SKM-1 treated with dmso at 0.1 percent for 144 hours (cell line): ENCODE measurements at regions not wholly inside any gene's neighbourhood (a gene's known extent, or its start where the extent isn't known, plus 50 kb on each side); places are given as distances from the start of the nearest gene placed in this dataset.

ENCODE experiments used
- DNase-seq: peaks from one replicate; lab custom pipeline; 2025; ENCODE audit not compliant: unreplicated experiment; lab: John Stamatoyannopoulos, UW

GRCh38 chr7:46652317-46652716 is 731.2 kb upstream of the IGFBP3 start:
- DNase-seq = no peak

GRCh38 chr7:46651561-46652088 is 730.6 kb upstream of the IGFBP3 start:
- no peak for DNase-seq

GRCh38 chr7:46651070-46651469 is 730.0 kb upstream of the IGFBP3 start:
- no peak for DNase-seq

GRCh38 chr7:46649876-46650275 is 728.8 kb upstream of the IGFBP3 start:
- DNase-seq = no peak

- no peak for DNase-seq
Measured at GRCh38 chr7:46637793-46638735, 717.0 kb upstream of the IGFBP3 start.

DNA sequence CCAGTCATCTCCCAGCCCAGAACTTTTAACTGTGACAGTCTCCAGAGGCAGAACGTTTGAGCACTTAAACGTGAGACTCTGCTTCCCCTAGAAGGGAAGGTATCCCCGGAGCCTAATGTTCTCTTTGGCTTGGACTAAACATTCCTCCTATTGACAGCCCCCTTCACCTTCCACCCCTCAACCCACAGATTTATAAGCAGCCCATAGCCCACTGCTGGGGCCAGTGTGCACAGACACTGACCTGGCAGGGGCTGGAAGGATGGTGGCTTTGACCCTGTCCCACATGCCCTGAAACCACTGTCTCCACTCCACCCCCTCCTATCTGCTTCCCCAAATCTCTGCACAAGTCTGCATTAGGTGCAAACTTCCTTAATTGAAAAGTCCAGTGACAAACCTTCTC is 715.0 kb upstream of the IGFBP3 start:
- DNase-seq = no peak

DNA sequence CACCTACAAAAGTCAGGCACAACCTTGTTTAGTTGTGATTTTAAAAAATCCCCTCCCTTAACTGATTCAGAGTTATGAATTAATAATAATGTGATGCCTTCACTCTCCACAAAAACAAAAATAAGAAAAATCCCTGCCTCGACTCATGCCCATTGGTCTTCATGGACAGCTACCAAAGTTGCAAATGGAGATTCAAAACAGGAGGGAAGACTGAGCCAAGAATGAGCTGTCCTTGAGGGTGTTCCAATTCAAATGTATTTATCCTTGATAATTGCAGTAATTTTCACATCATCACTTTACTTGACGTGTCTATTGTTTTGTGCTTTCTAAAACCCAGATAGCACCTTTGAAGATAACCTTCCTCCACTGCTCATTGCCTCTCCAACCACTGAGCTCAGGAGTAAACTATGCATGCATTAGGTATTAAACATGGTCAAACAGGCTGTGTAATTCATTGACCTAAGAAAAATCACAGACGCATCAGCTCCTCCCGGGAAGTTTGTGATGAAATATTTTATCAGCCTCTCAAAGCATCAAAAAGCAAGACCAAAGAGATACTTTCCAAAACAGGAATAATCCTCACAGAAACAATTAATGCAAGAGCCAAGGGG is 712.7 kb upstream of the IGFBP3 start:
- DNase-seq = no peak

DNA sequence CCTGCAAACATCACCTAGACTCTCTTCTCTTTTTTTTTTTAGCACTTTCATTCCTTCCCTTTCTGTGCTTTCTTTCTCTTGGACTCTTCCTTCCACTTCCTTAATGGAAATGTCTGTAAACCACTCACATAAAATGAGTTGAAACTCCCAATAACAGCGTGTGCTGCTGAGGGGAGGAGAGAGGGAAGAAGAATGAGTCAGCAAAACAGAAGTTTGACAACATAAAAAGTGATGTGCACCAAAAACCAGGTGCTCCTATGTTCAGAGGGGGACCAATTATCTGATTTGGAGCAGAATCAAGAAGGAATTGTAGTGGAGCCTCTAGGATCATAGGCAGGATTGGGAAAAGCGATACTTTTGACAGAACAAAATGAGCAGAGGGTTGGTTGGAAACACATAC is 712.1 kb upstream of the IGFBP3 start:
- no peak for DNase-seq

- no peak for DNase-seq
Measured at GRCh38 chr7:46630031-46630430, 709.0 kb upstream of the IGFBP3 start.

GRCh38 chr7:46628389-46628788 is 707.3 kb upstream of the IGFBP3 start:
- DNase-seq = no peak

- DNase-seq = no peak
Measured at GRCh38 chr7:46626691-46627310, 705.7 kb upstream of the IGFBP3 start.

DNA sequence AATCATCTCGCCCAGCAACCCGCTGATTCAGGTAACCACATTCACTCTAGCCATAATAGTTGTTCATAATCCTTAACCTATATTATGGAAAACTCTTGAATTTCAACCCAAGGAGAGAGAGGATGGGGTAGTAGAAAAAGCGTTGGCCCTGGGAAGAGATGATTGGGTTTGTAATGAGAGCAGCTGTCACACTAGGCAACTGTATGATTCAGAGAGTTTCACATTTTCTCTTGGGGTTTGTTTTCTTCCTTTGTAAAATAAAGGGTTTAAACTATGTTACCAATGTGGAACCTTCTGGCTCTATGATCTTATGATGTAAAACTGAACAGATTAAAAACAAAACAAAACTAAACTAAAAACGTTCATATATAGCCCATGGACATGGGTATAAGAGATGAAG is 705.2 kb upstream of the IGFBP3 start:
- DNase-seq = no peak

DNA sequence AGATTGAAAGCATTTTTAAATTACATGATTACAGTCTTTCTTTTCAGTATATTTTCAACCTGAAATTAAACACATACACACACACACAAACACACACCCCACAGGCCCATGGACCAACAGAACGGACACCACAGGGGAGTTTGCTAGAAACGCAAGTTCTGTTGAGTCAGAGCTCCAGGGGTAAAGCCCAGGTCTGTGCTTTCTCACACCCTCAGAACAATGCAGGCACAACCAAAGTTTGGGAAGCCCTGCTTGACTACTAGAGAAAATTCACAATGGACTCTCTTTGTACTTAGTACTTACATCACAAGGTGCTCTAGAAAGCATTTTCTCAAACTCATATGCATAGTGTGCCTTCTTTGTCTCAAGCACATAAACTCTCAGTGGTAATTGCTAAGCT is 704.0 kb upstream of the IGFBP3 start:
- no peak for DNase-seq

- DNase-seq = no peak
Measured at GRCh38 chr7:46622251-46622650, 701.2 kb upstream of the IGFBP3 start.

GRCh38 chr7:46619723-46620310 is 698.7 kb upstream of the IGFBP3 start:
- DNase-seq = no peak

DNA sequence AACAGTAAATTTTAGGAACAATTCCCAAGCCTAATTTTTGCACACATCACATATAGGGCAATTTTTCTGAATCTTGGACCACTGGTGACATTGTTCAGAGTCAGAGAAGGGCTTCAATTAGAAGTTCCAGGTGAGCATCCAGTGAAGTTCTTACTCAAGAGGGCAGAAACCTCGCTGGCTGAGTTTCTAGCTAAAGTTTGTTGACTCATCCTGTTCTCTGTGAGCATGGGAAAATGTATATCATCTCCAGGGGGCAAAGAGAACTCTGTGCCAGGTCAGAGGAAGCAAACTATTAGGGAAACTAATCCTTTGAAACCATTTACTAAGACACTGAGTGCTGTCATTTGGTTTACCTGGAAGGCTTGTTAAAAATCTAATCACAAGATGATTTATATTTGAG is 695.6 kb upstream of the IGFBP3 start:
- no peak for DNase-seq

- DNase-seq = no peak
Measured at GRCh38 chr7:46613551-46613950, 692.5 kb upstream of the IGFBP3 start.

DNA sequence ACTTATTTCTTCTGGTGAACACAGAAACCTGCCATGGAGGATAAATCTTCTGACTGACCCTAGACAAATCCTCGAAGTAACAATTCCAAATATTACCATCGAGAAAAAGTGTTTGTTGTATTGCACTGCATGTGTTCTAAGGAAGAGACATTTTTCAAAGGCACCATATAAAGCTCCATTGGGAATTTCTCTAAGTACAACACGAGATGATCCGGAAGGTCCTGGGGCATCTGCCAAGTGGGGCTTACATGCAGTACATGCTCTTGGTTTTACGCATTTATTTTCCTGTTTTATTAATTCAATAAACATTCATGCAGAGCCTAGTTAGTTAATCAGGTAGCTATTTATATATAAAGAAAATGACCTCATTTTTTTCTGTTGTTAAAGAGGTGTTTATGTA is 692.0 kb upstream of the IGFBP3 start:
- DNase-seq = no peak

- no peak for DNase-seq
Measured at GRCh38 chr7:46611508-46611907, 690.4 kb upstream of the IGFBP3 start.

DNA sequence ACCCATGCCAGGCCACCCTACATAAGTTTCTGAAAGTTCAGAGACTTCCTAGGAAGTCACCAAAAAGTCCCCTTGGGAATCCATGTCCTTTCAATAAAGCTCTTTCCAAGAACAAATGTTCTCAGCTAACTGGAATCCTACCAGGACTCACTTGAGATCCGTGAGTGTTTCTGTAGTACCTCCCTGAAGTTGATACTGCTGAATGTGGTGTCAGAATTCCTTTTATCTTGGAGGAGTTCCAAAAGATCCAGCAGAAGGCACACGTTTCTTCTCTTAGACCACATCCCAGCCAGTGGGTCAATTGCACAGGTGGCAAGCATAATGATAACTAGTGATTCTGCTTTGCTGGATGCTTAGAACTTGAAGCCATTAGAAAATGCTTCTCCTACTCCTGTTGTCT is 689.7 kb upstream of the IGFBP3 start:
- no peak for DNase-seq

GRCh38 chr7:46607176-46607575 is 686.1 kb upstream of the IGFBP3 start:
- DNase-seq = no peak
